ENCODE measurements at regions not wholly inside any gene's neighbourhood (a gene's known extent, or its start where the extent isn't known, plus 50 kb on each side); places are given as distances from the start of the nearest gene placed in this dataset.

GRCh38 chr4:126604268-126604867 is 1028.4 kb upstream of the INTU start:
- no peak overlapping the region for H3K4me2 ChIP-seq (ENCODE audit: control insufficient read depth, insufficient read depth)
- CTCF ChIA-PET: interaction anchor here (0.9 to 2.7 kb wide), 9 partner anchors 10 to 1320 kb away, joined by 3 to 10 read pairs (median 5); partner anchors contain the start of gene FAT4
- no peak overlapping the region for H2AFZ ChIP-seq (ENCODE audit: control insufficient read depth, low read depth, low read length)
- RAD21 ChIA-PET (ENCODE audit: unreplicated experiment): no interaction called here
- SMC1A ChIA-PET (ENCODE audit: uncharacterized antibody, unreplicated experiment): no interaction called here
- no peak for DNase-seq (ENCODE audit: low read depth, low spot score)
- H3K9me3 ChIP-seq (replicated peaks; ENCODE audit: control insufficient read depth, insufficient read depth, low read length): no peaks in the 10 kb centered on the region
- H4K20me1 ChIP-seq (ENCODE audit: control insufficient read depth, insufficient read depth): no peaks in the 10 kb centered on the region
- intact Hi-C loops (cut with micrococcal nuclease; ENCODE audit: unreplicated experiment): loop anchor here (1.0 kb wide), 1 partner anchor 1291 kb away; no protein-coding TSS in a partner anchor
- no peak overlapping the region for H3K27ac ChIP-seq (ENCODE audit: control insufficient read depth, insufficient read depth)
- 2% methylated on average over 3 of the region's 3 CpGs for WGBS (ENCODE audit: insufficient coverage, insufficient replicate concordance, low lambda C conversion rate, missing lambda C conversion rate)
- no TSS peak for BruUV-seq (replicated peaks)
- no peaks in the 10 kb centered on the region for H3K27me3 ChIP-seq (replicated peaks in 1 of 2; ENCODE audit: control insufficient read depth in 2 of 2, insufficient read depth in 2 of 2, low read length in 1 of 2)
- no peak overlapping the region for H3K4me3 ChIP-seq
- H3K9ac ChIP-seq (ENCODE audit: control insufficient read depth, insufficient read depth, low read length): no peak overlapping the region
- no peak for FAIRE-seq
- peak; percentile 80 for ATAC-seq
- POLR2A ChIA-PET: no interaction called here
- H3K36me3 ChIP-seq (ENCODE audit: control insufficient read depth in 2 of 2, insufficient read depth in 2 of 2, low read length in 1 of 2): no peaks in the 10 kb centered on the region
- in situ Hi-C loops (cut with MboI): loop anchor here (10.0 kb wide), 1 partner anchor 1290 kb away; the partner anchor contains the start of gene FAT4
- no peaks in the 10 kb centered on the region for H3K79me2 ChIP-seq (ENCODE audit: control insufficient read depth, insufficient read depth, low read length)
- H3K4me1 ChIP-seq (ENCODE audit: control insufficient read depth, insufficient read depth, low read length): no peaks in the 10 kb centered on the region
- TF ChIP-seq ZBTB4 (CRISPR knock-in tag; IDR thresholded peaks at IDR 0.05) (no peak), CHD4 (IDR thresholded peaks at IDR 0.05) (no peak), PAX5 (IDR thresholded peaks at IDR 0.05; ENCODE audit: borderline replicate concordance, low read depth, low read length) (no peak), BHLHE40 (IDR thresholded peaks at IDR 0.05; ENCODE audit: borderline replicate concordance in 1 of 2, low read depth in 2 of 2, low read length in 1 of 2) (no peak), CTCF (IDR thresholded peaks at IDR 0.05 in 2 of 3, conservative IDR thresholded peaks at IDR 0.05 in 1 of 3; ENCODE audit: control insufficient read depth in 2 of 3, extremely low read depth in 1 of 3, insufficient read depth in 1 of 3, low read depth in 3 of 3, low read length in 3 of 3) (peak; percentile 50 to 56 (median 51); a peak in 5 of 6 replicates), ZNF687 (IDR thresholded peaks at IDR 0.05) (no peak), ZNF592 (IDR thresholded peaks at IDR 0.05) (no peak), POLR2AphosphoS2 (IDR thresholded peaks at IDR 0.05; ENCODE audit: low read depth, low read length) (no peak), RAD21 (IDR thresholded peaks at IDR 0.05; ENCODE audit: insufficient read depth, low read depth, low read length) (peak; percentile 50; the same call in 1 of the 2 replicates)
